WERI-Rb-1 (cell line): ENCODE measurements at regions not wholly inside any gene's neighbourhood (a gene's known extent, or its start where the extent isn't known, plus 50 kb on each side); places are given as distances from the start of the nearest gene placed in this dataset.

Source experiments
- DNase-seq: peaks from one replicate; pipeline ENCODE4 v3.0.0-alpha.2; 2020
- H3K27ac ChIP-seq: fragments of 250-450 bp; sonication (Bioruptor Pico); 2 replicates; pipeline ENCODE4 v1.5.1; 2020; ENCODE audit warnings: mild to moderate bottlenecking, moderate library complexity
- H3K27me3 ChIP-seq: fragments of 250-450 bp; sonication (Bioruptor Pico); 2 replicates; pipeline ENCODE4 v1.5.1; 2021; ENCODE audit warnings: mild to moderate bottlenecking, low read depth, moderate library complexity; ENCODE audit not compliant: insufficient read depth, severe bottlenecking
- H3K36me3 ChIP-seq: fragments of 250-450 bp; sonication (Bioruptor Pico); 2 replicates; pipeline ENCODE4 v1.5.1; 2020; ENCODE audit warnings: mild to moderate bottlenecking, moderate library complexity
- H3K4me3 ChIP-seq: 2 replicates; pipeline ENCODE4 v1.5.1; 2011; ENCODE audit warnings: low read depth, mild to moderate bottlenecking, control low read depth, low read length
- H3K9me3 ChIP-seq: fragments of 250-450 bp; sonication (Bioruptor Pico); 2 replicates; pipeline ENCODE4 v1.5.1; 2021; ENCODE audit warnings: mild to moderate bottlenecking, moderate library complexity; ENCODE audit not compliant: severe bottlenecking
- CTCF ChIP-seq: IDR thresholded peaks from 2 replicates; pipeline ENCODE4 v1.5.1; 2011; ENCODE audit warnings: low read depth, mild to moderate bottlenecking, control low read depth, inconsistent platforms, low read length

- H3K36me3 ChIP-seq, result no peaks in the 10 kb centered on the region
- H3K4me3 ChIP-seq, result no peak overlapping the region
- H3K27me3 ChIP-seq, result no peaks in the 10 kb centered on the region
- no peak for TF ChIP-seq CTCF
- no peak overlapping the region for H3K27ac ChIP-seq
- DNase-seq, result no peak
- H3K9me3 ChIP-seq, result no peaks in the 10 kb centered on the region
These were observed 83.1 kb downstream of the CPN2 start for GRCh38 chr3:194267744-194268653.

GRCh38 chr3:194268654-194269512 is 82.2 kb downstream of the CPN2 start:
- no peaks in the 10 kb centered on the region for H3K27me3 ChIP-seq
- no peak for DNase-seq
- no peak overlapping the region for H3K4me3 ChIP-seq
- H3K9me3 ChIP-seq, result no peaks in the 10 kb centered on the region
- H3K36me3 ChIP-seq, result no peaks in the 10 kb centered on the region
- no peak for TF ChIP-seq CTCF
- no peak overlapping the region for H3K27ac ChIP-seq

DNA sequence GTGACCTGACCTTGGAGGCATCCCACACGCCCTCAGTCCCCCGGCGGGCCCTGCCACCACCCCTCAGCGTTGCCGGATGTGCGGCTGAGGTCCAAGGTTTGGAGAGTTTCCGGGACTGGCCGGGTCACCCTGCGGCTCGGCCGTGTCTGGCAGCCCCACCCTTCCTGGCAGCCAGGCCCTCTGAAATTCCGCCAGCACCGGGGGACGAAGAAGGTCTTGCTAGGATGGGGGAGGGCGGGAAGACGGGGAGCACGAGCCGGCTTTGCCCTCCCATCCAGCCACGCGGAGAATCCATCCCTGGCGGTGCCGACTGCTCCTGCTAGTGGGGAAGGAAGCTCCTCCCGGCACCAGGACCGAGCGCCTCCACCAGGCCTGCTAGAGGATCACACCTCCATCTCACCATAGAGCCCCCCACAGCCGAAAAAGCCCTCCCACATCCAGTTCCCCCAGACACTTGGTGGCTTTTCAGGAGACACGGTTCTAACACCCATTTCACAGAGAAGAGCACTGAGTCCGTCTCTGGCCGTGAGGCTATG is 81.5 kb downstream of the CPN2 start:
- H3K27ac ChIP-seq, result no peak overlapping the region
- no peak for DNase-seq
- no peak for TF ChIP-seq CTCF
- no peaks in the 10 kb centered on the region for H3K36me3 ChIP-seq
- H3K9me3 ChIP-seq, result no peaks in the 10 kb centered on the region
- no peak overlapping the region for H3K4me3 ChIP-seq
- H3K27me3 ChIP-seq, result no peaks in the 10 kb centered on the region

DNA sequence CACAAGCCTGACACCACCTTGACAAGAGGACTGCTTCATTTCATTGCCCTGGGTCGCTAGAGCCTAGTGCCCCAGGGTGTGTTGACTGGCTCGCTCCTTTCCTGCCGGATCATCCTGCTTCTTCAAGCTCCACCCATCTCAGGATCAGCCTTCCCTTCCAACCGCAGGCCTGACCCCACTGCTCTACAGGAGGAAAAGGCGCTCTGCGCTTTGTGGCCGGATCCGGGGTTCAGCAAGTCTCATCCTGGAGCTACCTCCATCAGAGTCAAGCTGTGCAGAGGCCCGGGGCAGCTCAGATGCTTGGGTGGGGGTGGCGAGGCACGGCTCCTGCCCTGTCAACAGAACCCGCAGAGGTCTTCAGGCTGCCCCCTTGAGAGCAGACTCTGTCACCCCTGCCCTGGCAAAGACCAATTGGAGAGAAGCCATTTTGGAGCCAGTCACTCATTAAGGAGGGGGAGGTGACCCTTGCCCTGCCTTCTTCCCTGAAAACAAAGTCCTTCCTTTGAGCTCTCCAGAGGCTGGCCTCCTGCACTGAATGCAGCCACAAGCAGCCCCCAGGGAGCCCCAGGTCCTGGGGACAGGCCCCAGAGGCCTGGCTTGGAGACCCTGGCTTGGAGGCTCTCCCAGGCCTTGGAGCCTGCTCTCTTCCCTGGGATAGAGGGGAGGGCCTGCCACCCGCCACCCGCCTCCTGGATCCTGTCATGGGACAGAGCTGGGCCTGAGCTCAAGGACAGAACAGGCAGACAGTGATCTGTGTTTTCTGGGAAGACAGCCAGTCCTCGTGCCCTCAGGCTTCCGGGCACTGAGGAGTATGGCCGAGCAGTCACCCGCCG is 80.3 kb downstream of the CPN2 start:
- Histone ChIP-seq H3K36me3 (no peaks in the 10 kb centered on the region), H3K9me3 (no peaks in the 10 kb centered on the region), H3K4me3 (no peak overlapping the region), H3K27ac (no peak overlapping the region), H3K27me3 (no peaks in the 10 kb centered on the region)
- no peak for TF ChIP-seq CTCF
- no peak for DNase-seq

DNA sequence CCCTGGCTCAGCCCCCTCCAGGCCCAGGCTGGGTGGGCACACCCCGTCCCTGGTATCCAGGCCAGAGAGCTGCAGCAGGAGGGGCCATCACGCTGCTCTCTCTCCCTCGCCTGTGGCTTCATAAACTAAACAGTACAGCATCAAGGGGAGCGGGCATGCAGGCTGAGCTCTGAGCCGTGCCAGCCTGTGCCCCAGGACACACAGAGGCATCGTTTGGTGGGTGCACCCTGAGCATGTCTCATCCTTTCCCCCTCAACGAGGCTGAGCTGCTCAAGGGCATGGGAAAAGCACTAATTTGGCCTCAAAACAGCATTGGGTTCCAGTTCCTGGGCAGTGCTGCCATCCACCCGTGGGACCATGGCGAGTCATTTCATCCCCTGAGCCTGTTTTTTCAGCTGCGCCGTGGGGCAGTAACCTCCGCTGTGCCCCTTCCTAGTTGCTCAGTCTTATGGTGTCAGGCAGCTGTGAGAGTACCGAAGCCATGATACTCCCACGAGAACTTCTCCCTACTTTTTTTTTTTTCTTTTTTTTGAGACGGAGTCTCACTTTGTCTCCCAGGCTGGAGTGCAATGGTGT is 79.6 kb downstream of the CPN2 start:
- no peak for DNase-seq
- Histone ChIP-seq H3K27me3 (no peaks in the 10 kb centered on the region), H3K36me3 (no peaks in the 10 kb centered on the region), H3K27ac (no peak overlapping the region), H3K9me3 (no peaks in the 10 kb centered on the region), H3K4me3 (no peak overlapping the region)
- TF ChIP-seq CTCF, result no peak
